ENCODE measurements at regions not wholly inside any gene's neighbourhood (a gene's known extent, or its start where the extent isn't known, plus 50 kb on each side); places are given as distances from the start of the nearest gene placed in this dataset.

- peaks cover 8% of the 10 kb centered on the region for H3K79me2 ChIP-seq (ENCODE audit: insufficient read depth, low read length)
- ChIA-PET CTCF (ENCODE audit: low intra/inter-chr PET ratio, low total read pairs) (no interaction called here), POLR2A (interaction anchor here (0.8 to 21.6 kb wide), 13 partner anchors 8 to 196 kb away, joined by 3 to 724 read pairs (median 5); partner anchors contain the start of gene RRBP1)
- no peak for FAIRE-seq
- H3K4me2 ChIP-seq (ENCODE audit: low read depth, low read length): peak overlapping the region; percentile 67
- H3K27ac ChIP-seq (ENCODE audit: extremely low read length, insufficient read depth, low read length): peak overlapping the region; percentile 78
- in situ Hi-C loops (cut with HindIII; ENCODE audit: extremely low pct_ligation_motif_present, low pct_unique_long_range_greater_than_20kb): no loop called here
- intact Hi-C loops (cut with micrococcal nuclease; ENCODE audit: unreplicated experiment): loop anchor here (5.0 kb wide), 1 partner anchor 71 kb away; no protein-coding TSS in a partner anchor
- H3K36me3 ChIP-seq (replicated peaks in 1 of 2; ENCODE audit: control insufficient read depth in 1 of 2, insufficient read depth in 2 of 2, low read length in 2 of 2): no peaks in the 10 kb centered on the region
- H3K9ac ChIP-seq (ENCODE audit: insufficient read depth, low read depth, low read length): peak overlapping the region; percentile 60
- no TSS peak for BruUV-seq (replicated peaks)
- DNase-seq (ENCODE audit: low spot score): no peak
- peaks cover 98% of the 10 kb centered on the region for H3K4me1 ChIP-seq (ENCODE audit: insufficient read depth, low read length)
- WGBS (ENCODE audit: low lambda C conversion rate): 60% methylated on average over 18 of the region's 18 CpGs
- H3K9me3 ChIP-seq (ENCODE audit: low read length): no peaks in the 10 kb centered on the region
- no peaks in the 10 kb centered on the region for H3K27me3 ChIP-seq (ENCODE audit: control insufficient read depth in 1 of 2, insufficient read depth in 2 of 2, low read length in 2 of 2)
- ATAC-seq: no peak
- H4K20me1 ChIP-seq (ENCODE audit: insufficient read depth, low read length): no peaks in the 10 kb centered on the region
- H3K4me3 ChIP-seq (replicated peaks in 1 of 3; ENCODE audit: insufficient read depth in 1 of 3, low read depth in 2 of 3, low read length in 3 of 3): peak overlapping the region; percentile 30 to 61 (median 44)
- H2AFZ ChIP-seq (ENCODE audit: low read length): no peak overlapping the region
- TF ChIP-seq PCBP1 (IDR thresholded peaks at IDR 0.05; ENCODE audit: borderline replicate concordance, low read depth, low read length) (no peak), CBX2 (IDR thresholded peaks at IDR 0.05; ENCODE audit: low read depth, low read length) (no peak), CBX2 (CRISPR knock-in tag; IDR thresholded peaks at IDR 0.05; ENCODE audit: low read depth) (no peak), ZSCAN29 (CRISPR knock-in tag; conservative IDR thresholded peaks at IDR 0.05) (0 out of 2 replicates have a peak, but pooled peaks have one; percentile 44), ZBTB26 (CRISPR knock-in tag; IDR thresholded peaks at IDR 0.05; ENCODE audit: borderline replicate concordance) (no peak), ZNF121 (CRISPR knock-in tag; IDR thresholded peaks at IDR 0.05) (0 out of 2 replicates have a peak, but pooled peaks have one; percentile 19), ZNF891 (CRISPR knock-in tag; IDR thresholded peaks at IDR 0.05) (peak; percentile 88), ZNF446 (CRISPR knock-in tag; IDR thresholded peaks at IDR 0.05) (no peak), KLF6 (CRISPR knock-in tag; IDR thresholded peaks at IDR 0.05) (no peak), ZNF740 (CRISPR knock-in tag; IDR thresholded peaks at IDR 0.05) (no peak), ZNF251 (CRISPR knock-in tag; IDR thresholded peaks at IDR 0.05) (no peak), NCOA2 (CRISPR knock-in tag; IDR thresholded peaks at IDR 0.05) (peak; percentile 3; the same call in 1 of the 2 replicates), MAZ (IDR thresholded peaks at IDR 0.05; ENCODE audit: borderline replicate concordance, low read depth, low read length) (no peak), MAZ (CRISPR knock-in tag; IDR thresholded peaks at IDR 0.05; ENCODE audit: low read depth) (0 out of 2 replicates have a peak, but pooled peaks have one; percentile 33), SP5 (CRISPR knock-in tag; IDR thresholded peaks at IDR 0.05; ENCODE audit: borderline replicate concordance, low read depth) (no peak), IKZF1 (IDR thresholded peaks at IDR 0.05) (no peak), DDIT3 (CRISPR knock-in tag; IDR thresholded peaks at IDR 0.05) (no peak), MXD4 (CRISPR knock-in tag; IDR thresholded peaks at IDR 0.05) (0 out of 2 replicates have a peak, but pooled peaks have one; percentile 7), ZNF563 (CRISPR knock-in tag; IDR thresholded peaks at IDR 0.05) (0 out of 2 replicates have a peak, but pooled peaks have one; percentile 15), RBM22 (optimal IDR thresholded peaks at IDR 0.05; ENCODE audit: low read length) (no peak), ZBTB7A (CRISPR knock-in tag; IDR thresholded peaks at IDR 0.05) (no peak), PATZ1 (CRISPR knock-in tag; IDR thresholded peaks at IDR 0.05) (peak; percentile 34; the same call in 1 of the 2 replicates), HNRNPH1 (optimal IDR thresholded peaks at IDR 0.05; ENCODE audit: low read depth, low read length) (no peak)
These were observed 90.3 kb downstream of the SNX5 start for GRCh38 chr20:17878069-17878911.

Data from HepG2 (cell line).